HAP-1 (cell line): ENCODE measurements at regions not wholly inside any gene's neighbourhood (a gene's known extent, or its start where the extent isn't known, plus 50 kb on each side); places are given as distances from the start of the nearest gene placed in this dataset.

Experiments
- DNase-seq, 2 experiments: peaks; one replicate each; pipeline ENCODE4 v3.0.0-alpha.2; 2016 to 2020; ENCODE audit warnings: low spot score in 2 of 2
- H3K27me3 ChIP-seq: fragments of 250-450 bp; sonication (Bioruptor Pico); 2 replicates; pipeline ENCODE4 v1.5.1; 2020; ENCODE audit warnings: low read depth, mild to moderate bottlenecking, moderate library complexity
- H3K36me3 ChIP-seq: fragments of 250-450 bp; sonication (Bioruptor Pico); replicated peaks from 2 replicates; pipeline ENCODE4 v1.5.1; 2020; ENCODE audit warnings: mild to moderate bottlenecking
- H3K4me1 ChIP-seq: fragments of 250-450 bp; sonication (Bioruptor Pico); 2 replicates; pipeline ENCODE4 v1.5.1; 2020; ENCODE audit warnings: mild to moderate bottlenecking
- H3K4me3 ChIP-seq: fragments of 250-450 bp; sonication (Bioruptor Pico); 2 replicates; pipeline ENCODE4 v1.5.1; 2020; ENCODE audit warnings: mild to moderate bottlenecking, moderate library complexity
- H3K9me3 ChIP-seq: fragments of 250-450 bp; sonication (Bioruptor Pico); 2 replicates; pipeline ENCODE4 v1.5.1; 2020; ENCODE audit warnings: mild to moderate bottlenecking, moderate library complexity
- in situ Hi-C: fragments of 300-500 bp; cut with MboI; formaldehyde crosslinking; loops from 3 replicates; pipeline ENCODE4 v1.14.3; 2020; ENCODE audit warnings: low sequenced_read_pairs, inconsistent platforms, mixed read lengths

DNA sequence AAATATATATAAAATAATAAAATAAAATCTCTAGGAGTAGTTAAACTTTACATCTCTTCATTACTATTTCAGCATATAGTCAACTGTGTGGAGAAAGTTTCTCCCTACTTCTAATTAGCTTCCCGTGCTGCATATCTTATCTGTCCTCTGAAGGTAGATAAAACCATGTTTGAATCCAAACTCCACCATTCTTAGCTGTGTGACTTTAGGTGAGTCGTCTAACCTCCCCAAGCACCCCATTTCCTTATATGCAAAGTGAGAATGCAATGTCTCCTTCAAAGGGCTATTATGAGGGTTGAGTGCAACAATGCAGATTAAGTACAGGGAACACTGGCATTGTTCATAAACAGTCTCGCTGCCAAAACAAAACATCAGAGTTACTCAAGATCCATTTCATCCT, 80.8 kb upstream of the DRD2 start:
- no peak overlapping the region for H3K4me3 ChIP-seq
- in situ Hi-C loops = no loop called here
- no peaks in the 10 kb centered on the region for H3K9me3 ChIP-seq
- no peaks in the 10 kb centered on the region for H3K27me3 ChIP-seq
- no peaks in the 10 kb centered on the region for H3K36me3 ChIP-seq
- H3K4me1 ChIP-seq = peaks cover 22% of the 10 kb centered on the region
- no peak for DNase-seq

DNA sequence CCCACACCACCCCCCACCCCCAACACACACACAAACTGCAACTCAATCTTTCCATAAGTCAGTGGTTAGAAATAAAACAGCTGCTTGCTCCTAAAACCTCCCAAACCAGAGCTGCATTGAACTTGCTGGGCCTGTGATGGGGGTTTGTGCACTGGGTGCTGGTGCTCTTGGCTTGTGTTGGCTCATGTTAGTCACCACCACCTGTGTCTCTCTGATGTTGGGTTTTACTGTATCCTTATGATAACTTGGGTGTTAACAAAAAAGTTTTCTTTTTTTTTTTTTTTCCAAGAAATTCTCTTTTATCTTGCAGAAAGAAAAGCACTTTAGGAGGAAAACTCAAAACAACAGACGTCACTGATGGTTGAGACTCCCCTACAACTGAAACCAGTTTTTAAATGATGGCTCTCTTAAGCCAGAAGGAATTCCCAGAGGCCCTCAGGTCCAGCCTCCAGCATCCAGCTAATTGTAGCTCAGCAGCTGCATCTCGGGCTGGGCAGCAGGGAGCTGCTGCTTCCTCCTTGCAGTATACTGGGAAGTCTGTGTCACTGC, 79.9 kb upstream of the DRD2 start:
- no peak overlapping the region for H3K4me3 ChIP-seq
- DNase-seq = no peak
- H3K36me3 ChIP-seq = no peaks in the 10 kb centered on the region
- H3K27me3 ChIP-seq = no peaks in the 10 kb centered on the region
- in situ Hi-C loops = no loop called here
- H3K4me1 ChIP-seq = peaks cover 22% of the 10 kb centered on the region
- no peaks in the 10 kb centered on the region for H3K9me3 ChIP-seq

DNA sequence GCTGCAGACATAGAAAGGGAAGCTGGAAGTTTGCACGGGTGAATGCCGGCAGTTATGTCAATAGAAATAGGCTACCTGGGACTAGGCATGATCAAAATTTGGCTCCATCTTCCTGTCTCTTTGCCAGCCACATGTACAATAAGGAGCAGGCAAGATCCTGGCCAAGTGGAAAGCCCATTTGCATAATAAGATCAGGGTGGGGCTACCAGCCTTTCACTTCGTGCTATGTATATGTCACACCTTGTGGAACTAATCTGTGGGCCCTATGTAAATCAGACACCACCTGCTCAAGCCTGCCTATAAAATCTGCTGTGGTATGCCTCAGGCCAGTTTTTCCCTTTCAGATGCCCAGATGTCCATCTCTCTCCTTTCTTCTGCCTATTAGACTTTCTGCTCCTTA, 79.3 kb upstream of the DRD2 start:
- Histone ChIP-seq H3K9me3 (no peaks in the 10 kb centered on the region), H3K4me3 (no peak overlapping the region), H3K4me1 (peaks cover 22% of the 10 kb centered on the region), H3K36me3 (no peaks in the 10 kb centered on the region), H3K27me3 (no peaks in the 10 kb centered on the region)
- in situ Hi-C loops = no loop called here
- peak; percentile 53 to 58 for DNase-seq

DNA sequence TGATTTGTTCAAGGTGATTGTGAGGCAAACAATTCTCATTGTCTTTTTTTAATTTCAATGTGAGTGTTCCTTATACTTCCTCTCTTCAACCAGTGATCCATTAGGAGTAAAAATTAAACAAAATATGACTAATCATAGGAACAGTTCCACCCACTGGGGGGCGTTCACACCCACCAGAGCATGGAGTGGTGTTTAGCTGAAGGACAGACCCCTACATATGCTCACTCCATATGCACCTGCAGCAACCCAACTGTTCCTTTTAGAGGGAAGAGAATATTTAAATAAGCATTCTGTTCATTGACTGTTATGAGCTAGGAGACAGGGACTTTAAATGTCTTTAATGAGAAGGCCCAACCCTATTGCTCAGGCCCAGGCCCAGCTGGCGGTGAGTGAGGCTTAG, 78.7 kb upstream of the DRD2 start:
- Histone ChIP-seq H3K4me3 (no peak overlapping the region), H3K36me3 (no peaks in the 10 kb centered on the region), H3K27me3 (no peaks in the 10 kb centered on the region), H3K9me3 (no peaks in the 10 kb centered on the region), H3K4me1 (peaks cover 22% of the 10 kb centered on the region)
- DNase-seq = peak in 1 of 2 experiments; percentile 26
- in situ Hi-C loops = no loop called here

DNA sequence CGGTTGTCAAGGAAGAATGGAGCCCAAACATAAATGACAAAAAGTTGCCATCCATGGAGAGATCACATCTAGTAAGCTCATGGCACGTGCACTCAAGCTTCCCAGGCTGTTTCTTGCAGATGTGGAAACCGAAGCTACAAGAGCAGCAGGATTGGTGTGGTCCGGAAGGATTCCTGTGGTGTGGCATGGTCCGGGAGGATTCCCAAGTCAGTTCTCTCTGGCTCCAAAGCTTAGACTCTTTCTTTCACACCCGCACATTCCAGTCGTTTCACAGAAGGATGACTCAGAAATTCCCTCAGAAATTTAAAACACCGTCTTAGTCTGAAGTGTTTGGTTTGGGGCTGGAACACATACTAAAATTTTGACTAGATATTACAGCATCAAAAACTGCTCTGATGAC, 78.0 kb upstream of the DRD2 start:
- Histone ChIP-seq H3K4me1 (peaks cover 18% of the 10 kb centered on the region), H3K4me3 (no peak overlapping the region), H3K9me3 (no peaks in the 10 kb centered on the region), H3K27me3 (no peaks in the 10 kb centered on the region), H3K36me3 (no peaks in the 10 kb centered on the region)
- in situ Hi-C loops = no loop called here
- DNase-seq = no peak

DNA sequence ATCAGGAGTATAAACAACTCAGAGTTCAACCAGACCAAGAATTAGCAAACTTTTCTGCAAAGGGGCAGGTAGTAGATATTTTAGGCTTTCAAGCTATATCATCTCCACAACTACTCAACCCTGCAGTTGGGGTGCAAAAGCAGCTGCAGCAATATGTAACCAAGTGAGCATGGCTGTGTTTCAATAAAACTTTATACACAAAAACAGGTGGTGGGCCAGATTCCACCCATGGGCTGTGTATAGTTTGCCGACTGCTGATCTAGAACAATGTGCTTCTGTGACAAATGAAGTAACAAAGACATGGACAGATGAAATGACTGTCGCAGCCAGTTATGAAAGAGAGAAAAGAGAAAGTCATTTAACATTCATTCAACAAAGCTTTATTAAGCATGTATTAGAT, 77.1 kb upstream of the DRD2 start:
- H3K4me3 ChIP-seq = no peak overlapping the region
- H3K36me3 ChIP-seq = no peaks in the 10 kb centered on the region
- H3K4me1 ChIP-seq = peaks cover 9% of the 10 kb centered on the region
- no peak for DNase-seq
- no peaks in the 10 kb centered on the region for H3K27me3 ChIP-seq
- H3K9me3 ChIP-seq = no peaks in the 10 kb centered on the region
- in situ Hi-C loops = no loop called here

DNA sequence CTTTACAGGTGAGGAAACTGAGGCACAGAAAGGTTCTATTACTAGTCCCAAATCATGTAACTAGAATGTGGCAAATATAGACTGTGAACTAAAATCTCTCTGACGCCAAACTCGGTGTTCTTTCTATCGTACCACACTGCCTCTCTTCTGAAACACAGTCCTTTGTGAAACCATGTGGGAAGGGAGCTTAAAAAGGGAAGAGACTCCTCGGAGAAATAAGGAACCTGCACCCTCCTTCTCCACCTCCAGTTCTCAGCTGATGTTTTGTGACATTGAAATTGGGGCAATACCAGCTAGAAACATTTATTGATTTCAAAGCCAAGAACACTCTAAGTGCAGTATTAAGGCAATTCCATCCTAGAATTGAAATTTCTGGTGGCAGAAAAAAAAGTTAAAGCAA, 76.4 kb upstream of the DRD2 start:
- DNase-seq = no peak
- in situ Hi-C loops = no loop called here
- Histone ChIP-seq H3K4me3 (no peak overlapping the region), H3K36me3 (no peaks in the 10 kb centered on the region), H3K27me3 (no peaks in the 10 kb centered on the region), H3K4me1 (peaks cover 9% of the 10 kb centered on the region), H3K9me3 (no peaks in the 10 kb centered on the region)

DNA sequence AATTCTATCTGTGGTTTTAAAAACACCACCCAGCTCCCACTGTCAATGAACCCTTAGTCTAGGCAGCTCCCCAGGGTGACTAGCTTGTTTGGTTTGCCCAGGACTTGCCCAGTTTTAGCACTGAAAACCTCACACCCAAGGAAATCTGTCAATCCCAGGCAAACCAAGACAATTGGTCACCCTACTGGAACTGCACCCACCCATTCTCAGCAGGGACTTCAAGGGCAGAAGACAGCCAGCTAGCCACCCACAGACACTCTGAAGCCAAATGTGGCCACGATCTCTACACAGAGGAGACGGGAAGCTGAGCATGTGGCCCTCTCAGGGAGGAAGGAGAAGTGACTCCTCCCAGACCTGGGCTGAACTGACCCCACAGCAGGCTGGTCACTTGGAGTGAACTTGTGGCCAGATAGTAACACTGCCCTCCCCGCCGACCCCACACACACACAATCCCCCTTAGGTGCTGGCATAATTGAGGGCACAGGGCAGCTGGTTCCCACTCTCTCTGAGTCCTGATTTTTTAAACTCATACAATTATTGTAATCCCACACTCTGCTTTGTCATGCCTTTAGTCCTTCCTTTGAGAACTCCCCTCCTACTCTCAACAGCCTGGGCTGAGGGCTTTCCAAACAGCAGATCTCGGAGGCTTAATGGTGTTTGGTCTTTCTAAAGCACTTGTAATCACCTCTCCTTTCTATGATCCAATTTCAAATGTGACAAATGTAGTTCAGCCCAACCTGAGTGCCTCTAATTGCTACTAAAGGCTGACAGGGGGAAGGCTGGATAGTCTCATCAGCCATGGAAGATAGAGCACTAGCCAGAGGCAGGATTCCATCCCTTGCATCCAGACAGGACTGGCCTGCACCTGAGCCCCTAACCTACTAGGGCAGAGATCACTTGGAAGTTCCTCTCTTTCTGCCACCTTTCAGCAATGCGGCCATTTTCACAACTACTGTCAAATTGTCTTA, 74.7 kb upstream of the DRD2 start:
- no peaks in the 10 kb centered on the region for H3K9me3 ChIP-seq
- H3K4me1 ChIP-seq = peaks cover 9% of the 10 kb centered on the region
- in situ Hi-C loops = no loop called here
- no peaks in the 10 kb centered on the region for H3K36me3 ChIP-seq
- H3K4me3 ChIP-seq = no peak overlapping the region
- no peak for DNase-seq
- H3K27me3 ChIP-seq = peaks cover 4% of the 10 kb centered on the region; the same call in 1 of the 2 replicates

DNA sequence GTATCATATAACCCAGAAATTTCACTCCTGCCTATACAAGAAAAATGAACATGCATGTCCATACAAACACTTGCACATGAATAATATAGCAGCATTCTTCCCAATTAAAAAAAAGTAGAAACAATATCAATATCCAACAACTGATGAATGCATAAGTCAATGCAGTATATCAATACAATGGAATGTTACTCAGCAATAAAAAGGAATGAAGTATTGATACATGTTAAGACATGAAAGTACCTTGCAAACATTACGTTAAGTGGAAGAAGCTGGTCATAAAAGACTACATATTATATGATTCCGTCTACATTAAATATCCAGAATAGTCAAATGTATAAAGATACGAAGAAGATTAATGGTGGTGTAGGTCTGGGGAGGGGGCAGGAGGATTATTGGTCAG, 73.9 kb upstream of the DRD2 start:
- in situ Hi-C loops = no loop called here

DNA sequence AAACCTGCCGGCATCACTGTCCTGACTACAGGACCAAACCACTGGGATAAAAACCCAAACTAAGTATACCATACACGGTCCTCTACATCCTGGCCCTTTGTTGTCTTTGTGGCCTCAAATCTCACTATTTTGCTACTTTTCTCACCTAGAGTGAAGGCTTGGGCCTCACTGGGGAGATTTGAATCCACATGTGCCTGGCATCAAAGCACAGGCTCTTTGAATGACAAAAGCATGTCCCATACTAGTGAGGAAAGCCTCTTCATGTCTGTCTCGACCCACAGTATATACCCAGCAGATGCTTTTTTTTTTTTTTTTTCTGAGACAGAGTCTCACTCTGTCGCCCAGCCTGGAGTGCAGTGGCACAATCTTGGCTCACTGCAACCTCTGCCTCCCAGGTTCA, 72.5 kb upstream of the DRD2 start:
- H3K27me3 ChIP-seq = peaks cover 4% of the 10 kb centered on the region; the same call in 1 of the 2 replicates
- DNase-seq = no peak
- H3K4me3 ChIP-seq = no peak overlapping the region
- no peaks in the 10 kb centered on the region for H3K4me1 ChIP-seq
- H3K9me3 ChIP-seq = no peaks in the 10 kb centered on the region
- no peaks in the 10 kb centered on the region for H3K36me3 ChIP-seq
- in situ Hi-C loops = no loop called here

More for the DNA sequence above, 73.9 kb upstream of the DRD2 start:
- Histone ChIP-seq H3K9me3 (no peaks in the 10 kb centered on the region), H3K27me3 (peaks cover 4% of the 10 kb centered on the region; the same call in 1 of the 2 replicates), H3K4me3 (no peak overlapping the region), H3K36me3 (no peaks in the 10 kb centered on the region), H3K4me1 (peaks cover 6% of the 10 kb centered on the region; the same call in 1 of the 2 replicates)
- DNase-seq = no peak

DNA sequence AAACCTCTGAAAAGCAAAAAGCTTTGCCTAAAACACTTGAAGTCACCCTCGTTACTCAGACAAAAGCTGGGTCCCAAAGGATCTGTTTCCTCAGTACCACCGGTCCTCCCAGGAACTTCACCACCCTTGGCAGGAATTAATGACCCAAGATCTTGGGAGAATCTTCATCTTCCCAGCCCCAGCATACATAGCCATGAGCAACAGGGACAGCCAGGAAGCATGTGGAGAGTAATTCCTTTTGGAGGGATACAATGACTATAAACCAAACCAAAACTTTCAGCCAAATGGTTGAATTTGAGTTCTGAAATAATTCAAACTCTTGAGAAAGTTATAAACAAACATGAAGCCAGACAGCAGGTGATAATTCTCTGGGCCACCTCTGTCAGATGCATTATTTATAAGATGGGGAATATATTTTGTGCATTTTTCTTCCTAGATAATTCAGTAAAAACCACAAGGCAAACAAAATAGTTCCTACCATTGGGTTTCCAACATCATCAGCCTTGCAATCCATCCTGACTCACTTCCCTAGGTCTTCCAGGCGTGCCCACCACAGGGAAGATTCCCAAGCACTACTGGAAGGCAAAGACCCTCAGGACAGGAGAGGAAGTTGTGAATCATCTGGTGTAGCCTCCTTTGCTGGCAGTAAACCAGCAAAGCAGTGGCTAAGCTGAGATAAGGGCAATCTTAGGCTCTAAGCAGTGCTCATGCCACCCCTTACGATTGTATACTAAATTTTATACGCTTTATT, 71.7 kb upstream of the DRD2 start:
- Histone ChIP-seq H3K4me1 (no peaks in the 10 kb centered on the region), H3K4me3 (no peak overlapping the region), H3K36me3 (no peaks in the 10 kb centered on the region), H3K9me3 (no peaks in the 10 kb centered on the region), H3K27me3 (peaks cover 4% of the 10 kb centered on the region; the same call in 1 of the 2 replicates)
- DNase-seq = no peak
- in situ Hi-C loops = no loop called here

DNA sequence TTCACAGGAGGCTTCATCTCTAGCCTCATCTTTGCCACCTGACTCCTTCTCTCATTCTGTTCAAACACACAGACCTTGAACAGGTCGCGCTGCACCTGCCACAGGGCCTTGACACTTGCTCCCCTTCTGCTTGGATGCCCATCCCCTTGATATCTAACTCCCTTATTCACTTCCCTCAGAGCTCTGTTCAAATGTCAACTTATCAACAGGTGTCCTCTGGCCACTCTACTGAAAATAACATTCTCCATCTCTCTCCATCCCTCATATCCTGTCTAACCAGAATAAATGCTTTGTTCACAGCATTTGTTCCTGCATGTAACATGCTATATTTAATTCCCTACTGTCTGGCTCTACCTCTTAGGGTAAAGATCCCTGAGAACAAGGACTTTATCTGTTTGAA, 67.2 kb upstream of the DRD2 start:
- in situ Hi-C loops = no loop called here
- Histone ChIP-seq H3K9me3 (no peaks in the 10 kb centered on the region), H3K4me3 (no peak overlapping the region), H3K27me3 (peaks cover 4% of the 10 kb centered on the region; the same call in 1 of the 2 replicates), H3K36me3 (no peaks in the 10 kb centered on the region), H3K4me1 (no peaks in the 10 kb centered on the region)
- no peak for DNase-seq

DNA sequence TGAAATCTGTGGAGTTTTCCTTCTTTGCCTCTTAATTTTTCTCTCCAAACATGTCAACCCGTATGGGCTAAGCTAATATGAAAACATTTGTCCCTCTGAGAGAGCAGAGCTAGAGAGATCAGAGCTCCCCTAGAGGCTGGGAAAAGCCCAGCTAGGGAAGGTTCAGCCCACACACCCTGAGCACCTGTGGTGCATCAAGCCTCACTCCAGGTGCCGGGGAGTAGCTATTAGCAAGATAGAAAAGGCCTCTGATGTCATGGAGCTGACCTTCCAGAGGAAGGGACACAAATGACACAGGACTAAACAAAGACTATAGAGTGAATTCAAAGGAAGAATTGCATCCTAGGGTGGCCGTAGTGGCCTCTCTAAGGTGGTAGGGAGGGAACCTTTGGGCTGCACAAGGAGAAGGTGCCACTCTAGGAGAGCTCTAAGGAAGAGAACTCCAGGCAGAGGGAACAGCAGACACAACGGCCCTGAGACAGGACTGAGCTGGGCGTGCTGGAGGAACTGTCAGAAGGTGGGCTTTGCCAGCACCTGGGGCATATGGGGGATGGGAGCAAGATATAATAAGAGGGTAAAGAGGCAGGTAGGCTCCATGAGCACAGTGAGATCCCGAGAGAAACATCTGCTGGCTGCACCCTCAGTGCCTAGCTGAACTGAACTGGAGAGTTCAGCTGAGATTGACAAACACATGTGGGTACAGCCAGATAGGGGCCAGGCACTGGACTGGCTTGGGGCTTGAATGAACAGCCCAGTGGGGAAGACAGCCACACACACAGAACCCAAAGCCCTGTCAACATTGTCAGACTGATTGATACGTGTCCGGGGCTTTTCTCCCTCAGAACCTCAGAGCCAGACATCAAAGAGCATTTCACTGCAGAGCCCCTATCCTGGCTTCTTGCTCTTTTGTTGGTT, 65.5 kb upstream of the DRD2 start:
- in situ Hi-C loops = no loop called here
- H3K4me1 ChIP-seq = no peaks in the 10 kb centered on the region
- no peaks in the 10 kb centered on the region for H3K36me3 ChIP-seq
- DNase-seq = no peak
- H3K4me3 ChIP-seq = no peak overlapping the region
- no peaks in the 10 kb centered on the region for H3K9me3 ChIP-seq
- peaks cover 10% of the 10 kb centered on the region for H3K27me3 ChIP-seq
